Activated naive CD8-positive, alpha-beta T cell (primary cell): ENCODE measurements at regions not wholly inside any gene's neighbourhood (a gene's known extent, or its start where the extent isn't known, plus 50 kb on each side); places are given as distances from the start of the nearest gene placed in this dataset.

Source experiments
- H3K27ac Mint-ChIP-seq: one replicate; pipeline ENCODE4 v1.8.0; 2021; ENCODE audit warnings: mixed read lengths
- H3K27me3 Mint-ChIP-seq: one replicate; pipeline ENCODE4 v1.8.0; 2021; ENCODE audit warnings: mixed read lengths
- H3K36me3 Mint-ChIP-seq: one replicate; pipeline ENCODE4 v1.8.0; 2021; ENCODE audit warnings: mixed read lengths
- H3K4me1 Mint-ChIP-seq: one replicate; pipeline ENCODE4 v1.8.0; 2021; ENCODE audit warnings: low read depth, mixed read lengths
- H3K4me3 Mint-ChIP-seq: one replicate; pipeline ENCODE4 v1.8.0; 2021; ENCODE audit warnings: mild to moderate bottlenecking, mixed read lengths
- H3K9me3 Mint-ChIP-seq: one replicate; pipeline ENCODE4 v1.8.0; 2021; ENCODE audit warnings: low read depth, mixed read lengths

DNA sequence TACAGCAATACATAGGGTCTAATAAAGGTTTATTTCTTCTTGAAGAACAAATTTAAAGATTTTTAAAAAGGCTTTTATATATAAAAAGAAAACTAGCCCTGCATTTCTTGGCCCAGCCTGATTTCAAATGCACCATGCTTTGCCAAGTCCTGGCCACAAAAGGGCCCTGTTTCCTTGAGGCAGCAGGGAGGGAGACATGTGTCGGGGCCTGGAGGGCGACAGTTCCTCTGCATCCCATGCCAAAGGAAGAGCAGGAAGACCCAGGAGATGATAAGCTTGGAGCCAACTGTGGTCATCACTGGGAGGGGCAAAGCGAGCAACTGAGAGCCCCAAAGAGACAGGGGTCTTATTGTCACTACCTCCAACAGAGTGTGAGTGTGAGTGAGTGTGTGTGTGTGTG lies 571.5 kb upstream of the PSMD7 start:
- Mint-ChIP-seq H3K4me3 (no peak overlapping the region), H3K4me1 (no peaks in the 10 kb centered on the region), H3K27me3 (no peaks in the 10 kb centered on the region), H3K27ac (no peak overlapping the region), H3K9me3 (no peaks in the 10 kb centered on the region), H3K36me3 (no peaks in the 10 kb centered on the region)

DNA sequence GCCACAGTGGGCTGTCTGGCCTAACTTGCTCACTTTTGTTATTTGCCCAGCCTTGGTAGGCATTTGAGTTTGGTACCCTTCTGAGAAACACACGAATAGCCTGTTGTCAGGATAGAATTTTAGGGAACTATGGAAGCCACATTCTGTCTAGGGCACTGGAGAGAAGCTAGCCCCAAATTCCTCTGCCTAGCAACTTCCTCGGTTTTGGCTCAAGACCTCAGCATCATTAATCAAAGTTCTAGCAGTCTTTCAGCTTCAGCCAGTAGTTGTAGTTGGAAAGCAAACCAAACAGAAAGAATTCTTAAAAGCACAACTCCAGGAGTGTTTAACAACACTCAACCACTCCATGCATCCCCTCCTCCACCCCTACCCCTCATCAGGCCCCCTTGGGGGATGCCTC lies 572.1 kb upstream of the PSMD7 start:
- Mint-ChIP-seq H3K4me3 (no peak overlapping the region), H3K9me3 (no peaks in the 10 kb centered on the region), H3K4me1 (no peaks in the 10 kb centered on the region), H3K27me3 (no peaks in the 10 kb centered on the region), H3K36me3 (no peaks in the 10 kb centered on the region), H3K27ac (no peak overlapping the region)

DNA sequence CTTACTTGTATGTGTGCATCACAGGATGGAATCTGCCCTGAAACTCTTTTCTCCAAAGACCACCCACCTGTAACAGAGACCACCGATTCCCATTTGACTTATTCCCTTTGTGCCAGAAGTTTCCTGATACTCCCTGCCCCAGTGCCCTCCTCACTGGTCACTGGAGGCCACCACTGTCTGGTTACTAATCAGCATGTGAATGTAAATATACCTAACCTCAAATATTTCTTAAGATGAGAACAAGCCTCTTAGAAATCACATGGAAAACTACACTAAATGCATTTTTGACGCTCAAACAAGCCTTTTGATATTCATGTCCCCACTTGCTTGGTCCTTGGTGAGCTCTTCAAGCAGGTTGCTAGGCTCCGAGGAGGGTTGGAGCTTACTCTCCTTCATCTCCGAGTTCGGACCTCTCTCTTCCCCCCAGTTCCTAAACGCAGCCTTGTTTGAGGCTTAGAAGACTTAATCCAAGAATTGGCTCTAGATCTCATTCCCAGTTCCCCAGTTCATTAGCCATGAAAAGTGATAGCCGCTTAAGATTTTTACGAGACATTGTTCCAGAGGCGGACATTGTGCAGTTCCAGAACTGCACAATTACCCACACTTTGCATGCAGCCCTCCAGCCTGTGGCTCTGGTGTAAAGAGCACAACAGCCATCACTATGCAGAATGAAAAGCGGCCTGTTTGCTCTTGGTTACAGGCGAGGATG lies 579.2 kb upstream of the PSMD7 start:
- Mint-ChIP-seq H3K27me3 (peaks cover 4% of the 10 kb centered on the region), H3K9me3 (no peaks in the 10 kb centered on the region), H3K36me3 (no peaks in the 10 kb centered on the region), H3K4me1 (no peaks in the 10 kb centered on the region), H3K27ac (no peak overlapping the region), H3K4me3 (no peak overlapping the region)

DNA sequence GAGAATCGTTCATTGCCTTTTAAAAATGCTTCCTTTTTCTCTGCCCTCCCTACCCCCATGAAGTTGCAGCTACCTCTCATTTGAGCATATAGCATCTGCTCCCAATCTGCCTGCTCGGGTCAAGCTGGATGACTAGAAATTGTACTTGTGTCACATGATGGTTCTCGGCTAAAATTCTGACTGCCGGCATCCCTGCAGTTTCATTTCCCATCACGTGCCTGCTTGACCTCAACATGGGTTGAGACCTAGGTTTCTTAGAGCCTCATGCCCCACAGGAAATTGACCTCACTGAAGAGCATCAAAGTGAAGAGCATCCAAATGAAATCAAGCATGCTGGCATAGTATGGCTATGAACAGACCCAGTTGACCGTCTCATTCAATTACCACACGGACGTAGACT lies 581.6 kb upstream of the PSMD7 start:
- H3K4me1 Mint-ChIP-seq: no peaks in the 10 kb centered on the region
- no peak overlapping the region for H3K4me3 Mint-ChIP-seq
- no peaks in the 10 kb centered on the region for H3K9me3 Mint-ChIP-seq
- H3K27me3 Mint-ChIP-seq: peaks cover 4% of the 10 kb centered on the region
- no peaks in the 10 kb centered on the region for H3K36me3 Mint-ChIP-seq
- no peak overlapping the region for H3K27ac Mint-ChIP-seq

DNA sequence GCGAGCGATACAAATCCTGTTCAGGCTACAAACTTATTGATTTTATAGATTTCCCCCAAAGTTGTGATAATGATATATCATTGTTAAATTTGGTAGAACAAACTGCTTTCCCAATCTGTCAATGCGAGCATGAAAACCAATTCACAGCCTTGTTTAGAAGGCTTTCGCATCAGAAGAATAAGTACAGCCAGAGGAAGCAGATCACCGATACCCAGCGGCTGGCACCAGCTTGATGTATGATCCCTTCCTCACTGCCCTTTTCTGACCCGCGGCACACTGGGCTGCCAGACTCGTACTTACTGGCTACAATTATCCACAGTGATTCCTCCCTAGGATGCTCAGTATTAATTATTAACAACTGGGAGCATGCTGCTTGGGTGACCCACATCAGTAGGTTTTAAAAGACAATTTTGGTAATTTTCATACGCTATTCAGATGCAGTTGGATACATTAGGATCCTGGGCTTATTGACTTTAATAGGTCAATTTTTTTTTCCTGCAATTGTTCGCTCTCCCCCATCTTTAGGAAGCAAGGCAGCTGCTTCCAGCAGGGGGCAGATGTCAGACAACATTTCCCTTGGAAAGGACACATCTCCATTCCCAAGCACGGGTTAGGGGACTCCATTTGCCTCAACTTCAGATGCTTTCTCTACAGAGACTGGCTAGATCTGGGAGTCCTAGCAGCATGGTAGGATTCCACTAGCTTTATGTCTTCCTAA lies 582.7 kb upstream of the PSMD7 start:
- H3K36me3 Mint-ChIP-seq: no peaks in the 10 kb centered on the region
- H3K9me3 Mint-ChIP-seq: no peaks in the 10 kb centered on the region

DNA sequence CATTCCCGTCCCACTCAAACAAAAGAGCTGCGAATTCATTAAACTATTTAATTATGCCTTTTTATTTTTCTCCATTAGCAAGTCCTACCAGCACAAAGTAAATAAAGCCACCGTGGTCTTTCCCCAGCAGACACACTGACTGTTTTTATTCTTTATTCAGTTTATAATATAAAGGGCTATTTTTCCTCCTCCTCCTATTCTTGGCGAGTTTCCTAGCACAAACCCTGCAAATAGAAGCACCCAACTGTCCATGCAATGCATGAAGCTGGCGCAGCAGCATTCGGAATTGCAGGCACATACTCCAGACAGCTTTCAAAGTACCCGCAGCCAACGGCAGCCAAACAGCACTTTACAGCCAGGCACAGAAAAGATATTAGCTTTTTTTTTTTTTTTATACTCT lies 583.4 kb upstream of the PSMD7 start:
- Mint-ChIP-seq H3K4me1 (no peaks in the 10 kb centered on the region), H3K27ac (no peak overlapping the region), H3K27me3 (peaks cover 2% of the 10 kb centered on the region), H3K36me3 (no peaks in the 10 kb centered on the region), H3K4me3 (no peak overlapping the region), H3K9me3 (no peaks in the 10 kb centered on the region)

More for the DNA sequence above, 582.7 kb upstream of the PSMD7 start:
- Mint-ChIP-seq H3K4me3 (no peak overlapping the region), H3K27me3 (peaks cover 3% of the 10 kb centered on the region), H3K27ac (no peak overlapping the region), H3K4me1 (no peaks in the 10 kb centered on the region)

DNA sequence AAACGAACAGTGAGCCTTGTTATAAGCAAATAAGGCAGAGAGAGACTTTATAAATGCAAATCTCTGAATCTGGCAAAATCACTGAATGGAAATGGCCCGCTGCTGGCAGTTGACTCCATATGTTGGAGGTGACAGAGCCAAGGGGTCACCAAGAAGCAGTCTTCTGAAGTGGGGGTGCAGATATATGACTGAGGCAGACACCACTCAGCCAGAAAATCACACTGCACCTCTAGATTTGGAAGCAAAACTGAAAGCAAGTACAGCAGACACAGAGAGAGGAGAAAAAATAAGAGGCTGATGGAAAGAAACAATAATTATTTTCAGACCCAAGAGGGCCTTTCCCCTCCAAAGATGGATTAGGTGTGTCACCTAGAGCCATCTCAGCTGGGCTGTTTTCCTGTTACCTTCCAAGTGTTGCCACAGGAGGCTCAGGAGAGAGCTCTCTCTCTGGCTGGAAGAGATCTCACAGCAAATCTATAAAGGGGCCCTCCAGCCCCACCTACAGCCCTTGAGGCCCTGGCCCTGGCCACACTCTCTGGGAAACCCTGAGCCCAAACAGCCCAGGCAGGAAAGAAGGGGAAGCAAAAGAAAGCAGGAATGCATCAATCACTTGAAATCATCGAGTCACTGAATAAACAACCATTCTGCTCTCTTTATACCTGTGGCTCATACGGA lies 585.1 kb upstream of the PSMD7 start:
- H3K27me3 Mint-ChIP-seq: peaks cover 4% of the 10 kb centered on the region
- no peaks in the 10 kb centered on the region for H3K9me3 Mint-ChIP-seq
- no peaks in the 10 kb centered on the region for H3K36me3 Mint-ChIP-seq

DNA sequence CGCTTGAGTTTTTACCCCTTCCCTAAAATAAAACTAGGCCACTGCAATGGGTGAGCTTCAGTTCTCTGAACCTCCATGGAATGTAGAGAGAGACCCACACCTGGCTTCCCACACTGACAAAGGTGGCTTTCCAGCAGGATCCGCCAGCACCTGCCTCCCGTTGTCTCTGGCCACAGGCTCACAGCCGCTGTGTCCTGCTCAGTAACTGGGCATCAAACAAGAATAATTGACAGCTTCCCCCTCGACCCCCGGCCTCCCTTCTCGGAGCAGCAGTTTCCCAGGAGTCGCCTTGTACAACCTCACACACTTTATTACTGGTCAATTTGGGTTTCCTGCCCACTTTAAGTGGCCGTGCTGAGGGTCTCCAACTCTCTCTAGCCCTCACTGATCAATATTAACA lies 586.1 kb upstream of the PSMD7 start:
- H3K4me3 Mint-ChIP-seq: no peak overlapping the region
- H3K4me1 Mint-ChIP-seq: no peaks in the 10 kb centered on the region
- no peak overlapping the region for H3K27ac Mint-ChIP-seq
- H3K9me3 Mint-ChIP-seq: no peaks in the 10 kb centered on the region
- no peaks in the 10 kb centered on the region for H3K36me3 Mint-ChIP-seq
- H3K27me3 Mint-ChIP-seq: peaks cover 7% of the 10 kb centered on the region

More for the DNA sequence above, 585.1 kb upstream of the PSMD7 start:
- H3K4me3 Mint-ChIP-seq: no peak overlapping the region
- H3K4me1 Mint-ChIP-seq: no peaks in the 10 kb centered on the region
- H3K27ac Mint-ChIP-seq: no peak overlapping the region

DNA sequence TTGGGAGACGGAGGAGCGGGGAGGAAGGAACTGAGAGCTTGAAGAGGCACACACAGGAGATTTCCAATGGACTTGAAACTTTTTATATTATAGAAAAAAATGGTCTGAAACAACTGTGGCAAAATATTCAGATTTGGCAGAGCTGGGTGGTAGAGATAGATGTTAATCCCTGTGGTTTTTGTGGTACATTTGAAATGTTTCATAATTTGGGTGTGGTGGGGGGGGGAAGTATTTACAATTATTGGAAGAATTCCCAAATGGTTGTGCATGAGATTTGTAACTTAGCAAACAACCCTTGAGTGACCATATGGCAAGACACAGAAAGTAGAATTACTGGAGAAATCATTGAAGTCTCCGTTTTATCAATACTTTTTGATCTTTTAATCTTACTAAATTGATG lies 588.8 kb upstream of the PSMD7 start:
- no peaks in the 10 kb centered on the region for H3K36me3 Mint-ChIP-seq
- H3K9me3 Mint-ChIP-seq: no peaks in the 10 kb centered on the region
- H3K27me3 Mint-ChIP-seq: peaks cover 5% of the 10 kb centered on the region
- H3K27ac Mint-ChIP-seq: no peak overlapping the region
- no peak overlapping the region for H3K4me3 Mint-ChIP-seq
- no peaks in the 10 kb centered on the region for H3K4me1 Mint-ChIP-seq

DNA sequence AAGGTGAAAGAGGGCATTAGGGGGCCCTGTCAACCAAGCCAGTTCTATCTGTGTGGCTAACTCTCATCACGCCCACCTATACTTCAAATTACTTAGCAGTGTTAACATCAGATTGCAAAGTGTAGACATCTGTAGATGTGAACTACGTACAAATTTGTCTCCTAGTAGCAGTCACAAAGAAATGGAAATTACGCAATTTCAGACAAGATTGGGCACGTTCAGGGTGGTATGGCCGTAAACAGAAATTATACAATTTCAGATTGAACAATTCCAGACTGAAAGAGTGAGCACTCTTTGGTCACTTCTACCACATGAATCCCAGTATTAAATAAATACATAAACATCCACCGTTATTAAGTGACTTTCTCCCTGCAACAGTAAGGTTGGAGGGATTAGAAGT lies 592.7 kb upstream of the PSMD7 start:
- H3K27me3 Mint-ChIP-seq: peaks cover 5% of the 10 kb centered on the region
- H3K9me3 Mint-ChIP-seq: no peaks in the 10 kb centered on the region
- no peaks in the 10 kb centered on the region for H3K36me3 Mint-ChIP-seq
- H3K4me1 Mint-ChIP-seq: no peaks in the 10 kb centered on the region
- H3K4me3 Mint-ChIP-seq: no peak overlapping the region
- H3K27ac Mint-ChIP-seq: no peak overlapping the region

DNA sequence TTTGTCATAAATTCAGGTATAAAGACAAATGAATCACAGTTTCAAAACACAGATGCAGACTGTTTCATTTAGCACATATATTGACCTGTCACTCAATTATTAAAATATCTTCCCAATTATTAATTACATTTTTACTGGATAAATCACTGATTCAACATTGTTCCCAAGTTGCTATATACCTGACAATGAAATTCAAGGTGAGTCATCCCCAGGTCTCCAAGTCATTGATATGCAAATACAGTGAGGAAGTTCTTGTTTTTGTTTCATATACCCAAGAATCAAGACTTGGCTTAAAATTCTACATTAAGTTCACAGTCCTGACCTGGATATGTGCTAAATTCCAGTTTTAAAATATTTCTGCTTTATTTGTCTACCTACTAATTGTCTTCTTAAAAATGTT lies 599.3 kb upstream of the PSMD7 start:
- Mint-ChIP-seq H3K27me3 (peaks cover 1% of the 10 kb centered on the region), H3K27ac (no peak overlapping the region), H3K4me3 (no peak overlapping the region), H3K9me3 (no peaks in the 10 kb centered on the region), H3K36me3 (no peaks in the 10 kb centered on the region), H3K4me1 (no peaks in the 10 kb centered on the region)

DNA sequence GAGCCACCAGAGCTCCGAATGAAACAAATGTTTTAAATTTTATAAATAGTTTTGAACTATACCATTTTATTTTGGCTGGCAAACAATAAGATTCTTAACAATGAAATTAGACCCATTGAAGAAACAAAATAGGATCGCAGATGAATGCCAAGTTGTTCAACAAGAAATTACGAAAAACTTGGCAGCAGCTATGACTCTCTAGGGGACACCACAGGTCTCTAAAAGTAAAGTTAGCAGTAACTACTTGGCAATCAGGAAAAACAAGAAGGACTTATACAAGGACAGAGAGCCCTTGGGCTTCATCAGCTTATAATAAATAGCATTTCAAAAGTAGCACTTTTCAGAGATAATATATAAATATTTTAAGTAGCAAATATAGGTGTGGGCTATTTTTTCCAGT lies 603.8 kb upstream of the PSMD7 start:
- Mint-ChIP-seq H3K36me3 (no peaks in the 10 kb centered on the region), H3K4me1 (no peaks in the 10 kb centered on the region), H3K27me3 (peaks cover 1% of the 10 kb centered on the region), H3K9me3 (no peaks in the 10 kb centered on the region), H3K4me3 (no peak overlapping the region), H3K27ac (no peak overlapping the region)

DNA sequence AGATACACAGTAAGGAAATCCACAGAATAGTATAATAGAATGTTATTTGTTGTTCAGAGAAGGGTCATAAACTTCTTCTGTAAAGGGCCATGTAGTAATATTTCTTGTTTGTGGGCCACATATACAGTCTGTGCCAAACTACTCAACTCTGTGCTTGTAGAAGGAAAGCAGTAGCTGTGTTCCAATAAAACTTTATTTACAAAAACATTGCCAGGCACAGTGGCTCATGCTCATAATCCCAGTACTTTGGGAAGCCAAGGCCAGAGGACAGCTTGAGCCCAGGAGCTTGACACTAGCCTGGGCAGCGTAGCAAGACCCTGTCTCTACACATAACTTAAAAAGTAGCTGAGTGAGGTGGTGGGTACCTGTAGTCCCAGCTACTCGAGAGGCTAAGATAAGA lies 612.8 kb upstream of the PSMD7 start:
- no peaks in the 10 kb centered on the region for H3K36me3 Mint-ChIP-seq

DNA sequence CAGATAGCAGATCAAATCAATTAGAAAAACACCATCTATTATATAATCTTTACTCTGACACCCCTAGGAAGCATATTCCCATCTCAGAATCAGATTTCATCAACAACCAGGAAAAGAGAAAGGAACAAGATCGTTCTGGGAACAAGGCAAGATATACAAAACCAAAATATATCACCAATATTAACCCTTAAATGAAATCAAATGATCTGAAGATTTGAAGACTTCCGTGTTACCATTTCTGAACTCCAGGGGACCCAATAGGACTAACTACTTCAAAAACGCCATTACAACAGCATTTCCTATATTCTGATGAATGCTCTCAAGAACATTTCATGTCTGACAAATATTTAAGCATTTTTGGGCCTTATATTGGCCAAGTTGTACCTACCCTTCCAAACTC lies 624.2 kb upstream of the ZFHX3 start:
- H3K9me3 Mint-ChIP-seq: peaks cover 9% of the 10 kb centered on the region
- H3K27me3 Mint-ChIP-seq: peaks cover 9% of the 10 kb centered on the region
- H3K27ac Mint-ChIP-seq: no peak overlapping the region
- no peak overlapping the region for H3K4me3 Mint-ChIP-seq
- no peaks in the 10 kb centered on the region for H3K36me3 Mint-ChIP-seq
- H3K4me1 Mint-ChIP-seq: no peaks in the 10 kb centered on the region

More for the DNA sequence above, 612.8 kb upstream of the PSMD7 start:
- H3K9me3 Mint-ChIP-seq: peaks cover 3% of the 10 kb centered on the region
- H3K27me3 Mint-ChIP-seq: no peaks in the 10 kb centered on the region
- H3K4me3 Mint-ChIP-seq: no peak overlapping the region
- no peaks in the 10 kb centered on the region for H3K4me1 Mint-ChIP-seq
- H3K27ac Mint-ChIP-seq: no peak overlapping the region
